Activated CD4-positive, alpha-beta T cell treated with anti-CD3 and anti-CD28 coated beads, Interleukin-2, amount 50 U/mL, for 4 hours (primary cell): ENCODE measurements at regions not wholly inside any gene's neighbourhood (a gene's known extent, or its start where the extent isn't known, plus 50 kb on each side); places are given as distances from the start of the nearest gene placed in this dataset.
"Not testable (repeated sequence)": the region's sequence is repeated elsewhere in the genome, so short reads cannot be mapped to it uniquely, and the experiment has no call there.

Experiments used
- DNase-seq, 2 experiments: peaks; one replicate each; pipeline ENCODE4 v3.0.0-alpha.2; 2020

GRCh38 chr4:111283066-111283677, 660.3 kb upstream of the PITX2 start:
- DNase-seq: peak; percentile 2

- DNase-seq: no peak
These were observed 673.6 kb upstream of the PITX2 start for GRCh38 chr4:111296466-111296865.

GRCh38 chr4:111303806-111304205, 680.9 kb upstream of the PITX2 start:
- DNase-seq: no peak

GRCh38 chr4:111323496-111323895, 700.6 kb upstream of the PITX2 start:
- no peak for DNase-seq

GRCh38 chr4:111323916-111324315, 701.0 kb upstream of the PITX2 start:
- no peak for DNase-seq

GRCh38 chr4:111326450-111326849, 703.6 kb upstream of the PITX2 start:
- no peak for DNase-seq

- no peak for DNase-seq
These were observed 707.9 kb upstream of the PITX2 start for GRCh38 chr4:111330786-111331185.

GRCh38 chr4:111334361-111334760, 711.5 kb upstream of the PITX2 start:
- no peak for DNase-seq

GRCh38 chr4:111337186-111337876, 714.5 kb upstream of the PITX2 start:
- DNase-seq: not testable (repeated sequence)

GRCh38 chr4:111359602-111360001, 736.7 kb upstream of the PITX2 start:
- no peak for DNase-seq

- DNase-seq: no peak
These were observed 738.0 kb upstream of the PITX2 start for GRCh38 chr4:111360906-111361305.

- no peak for DNase-seq
These were observed 740.1 kb upstream of the PITX2 start for GRCh38 chr4:111362941-111363361.

GRCh38 chr4:111377880-111378279, 755.0 kb upstream of the PITX2 start:
- not testable (repeated sequence) for DNase-seq

GRCh38 chr4:111388561-111388960, 756.7 kb upstream of the FAM241A start:
- no peak for DNase-seq

- DNase-seq: no peak
These were observed 753.4 kb upstream of the FAM241A start for GRCh38 chr4:111391829-111392228.

- no peak for DNase-seq
These were observed 751.5 kb upstream of the FAM241A start for GRCh38 chr4:111393781-111394180.

GRCh38 chr4:111398906-111399330, 746.3 kb upstream of the FAM241A start:
- DNase-seq: no peak

- no peak for DNase-seq
These were observed 745.6 kb upstream of the FAM241A start for GRCh38 chr4:111399623-111400022.

GRCh38 chr4:111400741-111401140, 744.5 kb upstream of the FAM241A start:
- no peak for DNase-seq

GRCh38 chr4:111404673-111405072, 740.6 kb upstream of the FAM241A start:
- no peak for DNase-seq

- no peak for DNase-seq
These were observed 739.3 kb upstream of the FAM241A start for GRCh38 chr4:111405989-111406388.

GRCh38 chr4:111410571-111410970, 734.7 kb upstream of the FAM241A start:
- no peak for DNase-seq

GRCh38 chr4:111417521-111417920, 727.7 kb upstream of the FAM241A start:
- no peak for DNase-seq

- DNase-seq: no peak
These were observed 711.8 kb upstream of the FAM241A start for GRCh38 chr4:111433441-111433840.

- DNase-seq: no peak
These were observed 710.7 kb upstream of the FAM241A start for GRCh38 chr4:111434586-111434985.
